Parathyroid adenoma (tissue), 2 donors: ENCODE measurements at regions not wholly inside any gene's neighbourhood (a gene's known extent, or its start where the extent isn't known, plus 50 kb on each side); places are given as distances from the start of the nearest gene placed in this dataset.
"Not testable (repeated sequence)": the region's sequence is repeated elsewhere in the genome, so short reads cannot be mapped to it uniquely, and the experiment has no call there.

ENCODE experiments used
- H2AFZ ChIP-seq: fragments of 300-600 bp; sonication (generic); one replicate; pipeline ENCODE4 v1.7.0; 2017; ENCODE audit warnings: antibody characterized with exemption, mild to moderate bottlenecking
- H3K27ac ChIP-seq: fragments of 300-600 bp; sonication (generic); one replicate; pipeline ENCODE4 v1.7.0; 2017
- H3K27me3 ChIP-seq: fragments of 300-600 bp; sonication (generic); one replicate; pipeline ENCODE4 v1.7.0; 2017; ENCODE audit warnings: low read length; ENCODE audit not compliant: control insufficient read depth, insufficient read depth
- H3K36me3 ChIP-seq: fragments of 300-600 bp; sonication (generic); one replicate; pipeline ENCODE4 v1.7.0; 2017; ENCODE audit warnings: low read length; ENCODE audit not compliant: control insufficient read depth, insufficient read depth
- H3K4me1 ChIP-seq: fragments of 300-600 bp; sonication (generic); one replicate; pipeline ENCODE4 v1.7.0; 2017; ENCODE audit warnings: control low read depth
- H3K4me2 ChIP-seq: fragments of 300-600 bp; sonication (generic); one replicate; pipeline ENCODE4 v1.7.0; 2017; ENCODE audit warnings: low read length
- H3K4me3 ChIP-seq: fragments of 300-600 bp; sonication (generic); one replicate; pipeline ENCODE4 v1.7.0; 2017; ENCODE audit warnings: low read depth, low read length
- H3K79me2 ChIP-seq: fragments of 300-600 bp; sonication (generic); one replicate; pipeline ENCODE4 v1.7.0; 2017; ENCODE audit warnings: control low read depth
- H3K9ac ChIP-seq: fragments of 300-600 bp; sonication (generic); one replicate; pipeline ENCODE4 v1.7.0; 2017; ENCODE audit warnings: mild to moderate bottlenecking
- H3K9me3 ChIP-seq: fragments of 300-600 bp; sonication (generic); one replicate; pipeline ENCODE4 v1.7.0; 2017; ENCODE audit warnings: low read length; ENCODE audit not compliant: control insufficient read depth
- CTCF ChIP-seq: fragments of 300-600 bp; sonication (generic); IDR thresholded peaks from one replicate; pipeline ENCODE4 v1.7.0; 2017; ENCODE audit warnings: antibody characterized with exemption, mild to moderate bottlenecking
- donor health status: primary hyperparathyroidism.

- Histone ChIP-seq H3K4me1 (no peaks in the 10 kb centered on the region), H3K9ac (no peak overlapping the region), H3K9me3 (no peaks in the 10 kb centered on the region), H2AFZ (no peak overlapping the region), H3K4me2 (no peak overlapping the region), H3K4me3 (no peak overlapping the region), H3K36me3 (no peaks in the 10 kb centered on the region), H3K27ac (no peak overlapping the region), H3K79me2 (no peaks in the 10 kb centered on the region), H3K27me3 (no peaks in the 10 kb centered on the region)
- TF ChIP-seq CTCF = no peak
Observed at GRCh38 chr3:157912514-157913451, 193.4 kb downstream of the SHOX2 start.

GRCh38 chr3:157906627-157907026, 199.6 kb downstream of the SHOX2 start:
- no peak overlapping the region for H2AFZ ChIP-seq
- no peak overlapping the region for H3K4me2 ChIP-seq
- no peak overlapping the region for H3K9ac ChIP-seq
- no peaks in the 10 kb centered on the region for H3K9me3 ChIP-seq
- H3K27me3 ChIP-seq = no peaks in the 10 kb centered on the region
- TF ChIP-seq CTCF = no peak
- H3K27ac ChIP-seq = no peak overlapping the region
- H3K4me1 ChIP-seq = no peaks in the 10 kb centered on the region
- H3K4me3 ChIP-seq = no peak overlapping the region
- H3K79me2 ChIP-seq = no peaks in the 10 kb centered on the region
- H3K36me3 ChIP-seq = no peaks in the 10 kb centered on the region

- no peak overlapping the region for H3K4me3 ChIP-seq
- H2AFZ ChIP-seq = no peak overlapping the region
- no peaks in the 10 kb centered on the region for H3K9me3 ChIP-seq
- no peaks in the 10 kb centered on the region for H3K4me1 ChIP-seq
- no peak overlapping the region for H3K9ac ChIP-seq
- no peaks in the 10 kb centered on the region for H3K27me3 ChIP-seq
- TF ChIP-seq CTCF = no peak
- H3K4me2 ChIP-seq = no peak overlapping the region
- no peaks in the 10 kb centered on the region for H3K79me2 ChIP-seq
- no peak overlapping the region for H3K27ac ChIP-seq
- H3K36me3 ChIP-seq = no peaks in the 10 kb centered on the region
Observed at GRCh38 chr3:157905885-157906284, 200.3 kb downstream of the SHOX2 start.

GRCh38 chr3:157902680-157903079, 203.5 kb downstream of the SHOX2 start:
- not testable (repeated sequence) for H3K4me1 ChIP-seq, H3K4me2 ChIP-seq, H3K36me3 ChIP-seq, H2AFZ ChIP-seq, H3K9me3 ChIP-seq, H3K27ac ChIP-seq, H3K9ac ChIP-seq, H3K4me3 ChIP-seq, H3K79me2 ChIP-seq, H3K27me3 ChIP-seq

GRCh38 chr3:157888040-157888439, 218.2 kb downstream of the SHOX2 start:
- Histone ChIP-seq H3K4me2 (no peak overlapping the region), H3K9ac (no peak overlapping the region), H3K4me1 (no peaks in the 10 kb centered on the region), H3K9me3 (no peaks in the 10 kb centered on the region), H3K27ac (no peak overlapping the region), H2AFZ (no peak overlapping the region), H3K4me3 (no peak overlapping the region), H3K79me2 (no peaks in the 10 kb centered on the region), H3K27me3 (no peaks in the 10 kb centered on the region), H3K36me3 (no peaks in the 10 kb centered on the region)
- TF ChIP-seq CTCF = no peak
